Subcutaneous abdominal adipose tissue (tissue), 5 donors: ENCODE measurements at regions not wholly inside any gene's neighbourhood (a gene's known extent, or its start where the extent isn't known, plus 50 kb on each side); places are given as distances from the start of the nearest gene placed in this dataset.

ENCODE experiments used
- H3K27ac ChIP-seq: one replicate; pipeline ENCODE4 v1.7.0; 2013; ENCODE audit warnings: low read depth, mild to moderate bottlenecking, inconsistent platforms, low read length, moderate library complexity
- H3K27me3 ChIP-seq, 5 donors: one replicate each; pipeline ENCODE4 v1.7.0; 2013; ENCODE audit warnings: low read length in 5 of 5, inconsistent platforms in 1 of 5; ENCODE audit not compliant: control insufficient read depth in 5 of 5, insufficient read depth in 4 of 5
- H3K36me3 ChIP-seq, 5 donors: one replicate each; pipeline ENCODE4 v1.7.0; 2013; ENCODE audit warnings: low read length in 5 of 5; ENCODE audit not compliant: control insufficient read depth in 5 of 5, insufficient read depth in 5 of 5
- H3K4me1 ChIP-seq, 5 donors: one replicate each; pipeline ENCODE4 v1.7.0; 2013; ENCODE audit warnings: low read length in 5 of 5, mild to moderate bottlenecking in 3 of 5, moderate library complexity in 1 of 5; ENCODE audit not compliant: control insufficient read depth in 5 of 5, insufficient read depth in 5 of 5
- H3K4me3 ChIP-seq, 5 donors: one replicate each; pipeline ENCODE4 v1.7.0; 2013; ENCODE audit warnings: low read length in 5 of 5, low read depth in 1 of 5
- H3K9ac ChIP-seq, 5 donors: one replicate each; pipeline ENCODE4 v1.7.0; 2013; ENCODE audit warnings: low read length in 5 of 5, mild to moderate bottlenecking in 4 of 5, moderate library complexity in 3 of 5
- H3K9me3 ChIP-seq, 5 donors: one replicate each; pipeline ENCODE4 v1.7.0; 2013; ENCODE audit warnings: low read length in 5 of 5; ENCODE audit not compliant: control insufficient read depth in 5 of 5
- donor health status: healthy.
- donor health status: healthy.
- donor health status: healthy.
- donor health status: healthy.
- donor health status: healthy.

- no peaks in the 10 kb centered on the region for H3K4me1 ChIP-seq
- H3K27me3 ChIP-seq: peaks cover 0 to 5% (median 0%) of the 10 kb centered on the region in 5 donors
- no peak overlapping the region for H3K27ac ChIP-seq
- peaks cover 0 to 2% (median 0%) of the 10 kb centered on the region in 5 donors for H3K9me3 ChIP-seq
- H3K9ac ChIP-seq: no peak overlapping the region
- no peak overlapping the region for H3K4me3 ChIP-seq
- H3K36me3 ChIP-seq: no peaks in the 10 kb centered on the region
Observed at GRCh38 chr7:10685040-10685439, 288.6 kb upstream of the PHF14 start.

GRCh38 chr7:10688544-10688943, 285.1 kb upstream of the PHF14 start:
- Histone ChIP-seq H3K9me3 (peaks cover 0 to 3% (median 0%) of the 10 kb centered on the region in 5 donors), H3K4me3 (no peak overlapping the region), H3K27ac (no peak overlapping the region), H3K9ac (no peak overlapping the region), H3K27me3 (peaks cover 0 to 5% (median 0%) of the 10 kb centered on the region in 5 donors), H3K36me3 (no peaks in the 10 kb centered on the region), H3K4me1 (no peaks in the 10 kb centered on the region)

GRCh38 chr7:10696064-10696463, 277.6 kb upstream of the PHF14 start:
- Histone ChIP-seq H3K4me1 (no peaks in the 10 kb centered on the region), H3K36me3 (no peaks in the 10 kb centered on the region), H3K9me3 (peaks cover 0 to 3% (median 0%) of the 10 kb centered on the region in 5 donors), H3K9ac (no peak overlapping the region), H3K27me3 (no peaks in the 10 kb centered on the region), H3K4me3 (no peak overlapping the region), H3K27ac (no peak overlapping the region)

GRCh38 chr7:10703059-10703458, 270.6 kb upstream of the PHF14 start:
- no peaks in the 10 kb centered on the region for H3K27me3 ChIP-seq
- H3K27ac ChIP-seq: no peak overlapping the region
- no peak overlapping the region for H3K9ac ChIP-seq
- H3K9me3 ChIP-seq: peaks cover 0 to 3% (median 0%) of the 10 kb centered on the region in 5 donors
- no peak overlapping the region for H3K4me3 ChIP-seq
- no peaks in the 10 kb centered on the region for H3K4me1 ChIP-seq
- H3K36me3 ChIP-seq: no peaks in the 10 kb centered on the region

GRCh38 chr7:10703981-10704380, 269.7 kb upstream of the PHF14 start:
- no peak overlapping the region for H3K9ac ChIP-seq
- H3K9me3 ChIP-seq: peaks cover 0 to 3% (median 0%) of the 10 kb centered on the region in 5 donors
- H3K36me3 ChIP-seq: no peaks in the 10 kb centered on the region
- no peaks in the 10 kb centered on the region for H3K4me1 ChIP-seq
- H3K27me3 ChIP-seq: no peaks in the 10 kb centered on the region
- H3K4me3 ChIP-seq: no peak overlapping the region
- no peak overlapping the region for H3K27ac ChIP-seq

- H3K4me1 ChIP-seq: no peaks in the 10 kb centered on the region
- H3K9me3 ChIP-seq: peaks cover 0 to 3% (median 0%) of the 10 kb centered on the region in 5 donors
- H3K27ac ChIP-seq: no peak overlapping the region
- no peak overlapping the region for H3K4me3 ChIP-seq
- no peak overlapping the region for H3K9ac ChIP-seq
- no peaks in the 10 kb centered on the region for H3K36me3 ChIP-seq
- H3K27me3 ChIP-seq: no peaks in the 10 kb centered on the region
Observed at GRCh38 chr7:10704653-10705052, 269.0 kb upstream of the PHF14 start.

- Histone ChIP-seq H3K27ac (no peak overlapping the region), H3K27me3 (no peaks in the 10 kb centered on the region), H3K36me3 (no peaks in the 10 kb centered on the region), H3K4me1 (no peaks in the 10 kb centered on the region), H3K4me3 (no peak overlapping the region), H3K9me3 (no peaks in the 10 kb centered on the region), H3K9ac (no peak overlapping the region)
Observed at GRCh38 chr7:10706875-10707493, 266.7 kb upstream of the PHF14 start.

- Histone ChIP-seq H3K4me3 (no peak overlapping the region), H3K9me3 (no peaks in the 10 kb centered on the region), H3K9ac (no peak overlapping the region), H3K36me3 (no peaks in the 10 kb centered on the region), H3K27me3 (no peaks in the 10 kb centered on the region), H3K27ac (no peak overlapping the region), H3K4me1 (no peaks in the 10 kb centered on the region)
Observed at GRCh38 chr7:10707519-10707918, 266.2 kb upstream of the PHF14 start.

GRCh38 chr7:10708447-10708846, 265.2 kb upstream of the PHF14 start:
- H3K9ac ChIP-seq: no peak overlapping the region
- no peaks in the 10 kb centered on the region for H3K4me1 ChIP-seq
- no peak overlapping the region for H3K27ac ChIP-seq
- H3K4me3 ChIP-seq: no peak overlapping the region
- no peaks in the 10 kb centered on the region for H3K27me3 ChIP-seq
- H3K36me3 ChIP-seq: no peaks in the 10 kb centered on the region
- H3K9me3 ChIP-seq: no peaks in the 10 kb centered on the region

- H3K27me3 ChIP-seq: no peaks in the 10 kb centered on the region
- H3K36me3 ChIP-seq: no peaks in the 10 kb centered on the region
- H3K9me3 ChIP-seq: no peaks in the 10 kb centered on the region
- H3K9ac ChIP-seq: no peak overlapping the region
- H3K27ac ChIP-seq: no peak overlapping the region
- no peak overlapping the region for H3K4me3 ChIP-seq
- no peaks in the 10 kb centered on the region for H3K4me1 ChIP-seq
Observed at GRCh38 chr7:10718768-10719167, 254.9 kb upstream of the PHF14 start.
